ENCODE measurements at regions not wholly inside any gene's neighbourhood (a gene's known extent, or its start where the extent isn't known, plus 50 kb on each side); places are given as distances from the start of the nearest gene placed in this dataset.
"Not testable (repeated sequence)": the region's sequence is repeated elsewhere in the genome, so short reads cannot be mapped to it uniquely, and the experiment has no call there.

- no peak for FAIRE-seq
Measured at GRCh38 chr6:120352491-120352890, 981.8 kb downstream of the TBC1D32 start.

DNA sequence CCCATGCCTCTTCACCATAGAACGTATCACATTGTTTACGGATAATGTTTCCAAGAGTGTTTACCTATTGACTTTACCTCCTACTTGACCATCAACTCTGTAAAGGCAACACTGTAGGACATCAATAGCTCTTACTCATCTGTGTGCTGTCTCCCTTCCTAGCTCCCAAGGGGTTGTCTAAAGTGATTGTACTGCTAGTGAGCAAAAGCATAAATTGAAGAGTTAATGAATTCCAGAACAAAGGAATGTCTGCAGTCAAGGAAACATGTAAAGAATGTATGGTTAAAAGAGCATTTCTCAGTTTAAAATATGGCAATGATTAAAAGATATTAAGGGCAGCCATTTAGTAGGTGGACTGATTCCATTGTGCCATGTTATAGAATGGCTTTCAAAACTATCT, 985.4 kb downstream of the TBC1D32 start:
- FAIRE-seq = no peak

- FAIRE-seq = no peak
Measured at GRCh38 chr6:120328521-120328920, 979.0 kb upstream of the MAN1A1 start.

- FAIRE-seq = no peak
Measured at GRCh38 chr6:120320481-120321162, 971.1 kb upstream of the MAN1A1 start.

DNA sequence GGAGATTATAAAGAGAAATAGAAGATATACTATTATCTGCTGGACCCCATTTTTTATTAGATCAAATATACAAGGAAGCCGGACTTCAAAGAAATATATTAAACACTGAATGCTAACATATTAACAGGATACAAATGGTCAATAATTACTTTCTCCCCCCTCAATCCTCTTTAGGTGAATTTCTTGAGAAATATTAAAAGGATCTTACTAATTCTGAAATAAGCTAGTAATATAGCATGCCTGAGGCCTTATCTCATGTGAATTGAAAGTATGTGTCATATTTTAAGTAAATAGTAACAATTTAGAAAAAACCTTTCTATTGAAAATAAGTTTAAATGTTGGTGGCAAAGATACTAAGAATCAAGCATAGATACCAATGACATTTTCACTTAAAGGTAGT, 954.7 kb upstream of the MAN1A1 start:
- no peak for FAIRE-seq

DNA sequence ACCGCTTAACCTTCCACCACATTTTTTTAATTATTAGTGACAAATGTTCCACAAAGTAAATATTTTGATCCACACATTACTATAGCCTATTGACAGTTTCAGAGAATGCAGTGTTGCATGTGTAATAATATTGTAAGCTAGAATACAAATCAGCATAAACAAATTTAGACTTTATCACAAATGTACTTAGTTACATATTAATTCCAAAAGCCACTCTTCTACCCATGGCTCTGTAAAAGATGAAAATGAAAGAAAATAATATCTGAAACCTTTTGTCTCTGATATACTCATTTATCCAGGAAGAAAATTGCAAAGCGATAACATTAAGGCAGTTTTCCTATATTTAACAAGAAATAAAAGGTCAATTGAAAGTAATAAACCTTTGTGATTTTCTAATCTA, 954.0 kb upstream of the MAN1A1 start:
- no peak for FAIRE-seq

- no peak for FAIRE-seq
Measured at GRCh38 chr6:120302041-120302440, 952.5 kb upstream of the MAN1A1 start.

GRCh38 chr6:120290964-120291363, 941.4 kb upstream of the MAN1A1 start:
- no peak for FAIRE-seq

DNA sequence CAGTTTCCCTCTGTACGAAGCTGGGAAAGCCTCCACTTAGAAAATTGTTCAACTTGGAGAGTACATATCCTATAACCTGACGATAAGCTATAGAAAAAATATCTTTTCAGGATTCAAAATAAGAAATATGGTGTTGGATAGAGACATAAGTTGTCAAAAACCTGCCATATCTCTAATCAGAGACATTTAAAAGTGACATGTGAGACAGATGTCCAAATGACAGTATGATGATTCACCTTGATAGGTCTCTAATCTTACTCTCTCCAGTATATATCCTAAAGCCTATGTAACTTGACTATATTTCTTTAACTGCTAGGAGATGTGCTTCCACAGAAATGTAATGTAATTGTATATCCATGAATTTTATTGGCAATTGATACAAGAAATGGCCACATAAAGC, 932.4 kb upstream of the MAN1A1 start:
- FAIRE-seq = no peak

- no peak for FAIRE-seq
Measured at GRCh38 chr6:120279466-120280167, 930.1 kb upstream of the MAN1A1 start.

DNA sequence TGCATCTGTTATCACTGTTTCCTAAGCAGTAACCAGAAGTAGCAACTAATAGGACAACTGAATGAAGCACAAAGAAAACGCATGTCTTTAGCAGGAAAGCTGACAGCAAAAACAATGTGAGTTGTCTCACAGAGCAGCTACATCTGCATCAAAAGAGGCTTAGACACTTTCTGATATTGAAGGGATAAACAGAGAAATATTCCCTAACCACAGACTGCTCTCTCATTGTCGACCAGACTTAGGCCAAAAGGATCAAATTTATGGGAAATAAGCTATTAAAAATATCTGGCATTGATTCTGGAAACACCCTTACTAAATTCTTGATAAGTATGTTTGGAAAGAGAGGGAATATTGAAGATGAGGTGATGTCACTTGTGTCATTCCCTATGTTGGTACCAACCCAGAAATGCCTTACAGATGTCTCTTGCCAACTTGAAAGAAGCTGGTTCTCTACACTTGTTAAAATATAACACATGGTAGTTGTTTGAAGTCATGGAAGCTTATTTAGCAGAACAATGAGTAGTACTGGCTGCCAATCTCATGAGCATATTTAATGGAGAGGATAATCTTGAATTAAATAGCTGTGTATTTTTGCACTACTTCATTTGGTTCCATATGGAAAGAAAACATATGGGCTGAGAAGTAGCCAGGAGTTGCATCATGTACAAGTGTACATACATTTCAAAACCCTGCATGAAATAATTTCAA, 929.3 kb upstream of the MAN1A1 start:
- no peak for FAIRE-seq

GRCh38 chr6:120274547-120274946, 925.0 kb upstream of the MAN1A1 start:
- no peak for FAIRE-seq

DNA sequence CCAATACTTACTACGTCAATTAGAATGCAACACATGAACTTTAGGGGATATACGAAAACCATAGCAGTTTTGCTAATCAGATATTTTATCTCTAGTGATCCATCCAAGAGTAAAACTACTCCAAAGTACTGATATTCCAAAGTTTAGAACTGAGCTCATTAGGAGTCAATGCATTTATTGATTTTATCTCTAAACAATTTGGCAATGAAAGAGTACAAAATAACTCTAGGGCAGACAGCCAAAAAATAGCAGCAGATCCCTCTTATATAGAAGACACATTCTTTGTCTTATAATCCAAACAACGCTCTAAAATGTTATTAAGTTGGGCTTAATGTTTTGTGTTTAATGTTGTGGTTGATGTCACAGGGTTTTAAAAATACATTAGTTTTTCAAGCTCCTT, 923.9 kb upstream of the MAN1A1 start:
- FAIRE-seq = no peak

- FAIRE-seq = no peak
Measured at GRCh38 chr6:120272038-120272437, 922.5 kb upstream of the MAN1A1 start.

GRCh38 chr6:120268256-120268655, 918.7 kb upstream of the MAN1A1 start:
- not testable (repeated sequence) for FAIRE-seq

- FAIRE-seq = no peak
Measured at GRCh38 chr6:120262354-120262753, 912.8 kb upstream of the MAN1A1 start.

DNA sequence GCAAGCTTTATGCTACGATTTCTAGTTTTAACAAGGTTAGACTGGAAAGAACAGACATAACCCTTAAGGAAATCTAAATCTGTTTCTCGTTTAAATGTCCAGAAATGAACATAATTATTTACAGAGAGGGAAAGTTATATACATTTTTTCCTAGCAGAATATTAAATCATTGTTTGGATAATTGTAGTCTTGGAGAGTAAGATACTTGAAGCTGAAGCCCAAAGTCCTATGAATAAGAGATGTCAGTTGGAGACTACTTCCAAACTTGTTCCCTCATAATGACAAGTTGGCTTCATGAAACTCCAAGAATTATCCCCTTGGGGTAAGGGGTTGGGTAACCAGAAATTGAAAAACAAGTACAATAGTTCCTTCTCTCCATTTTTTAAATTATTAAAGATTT, 911.1 kb upstream of the MAN1A1 start:
- no peak for FAIRE-seq

DNA sequence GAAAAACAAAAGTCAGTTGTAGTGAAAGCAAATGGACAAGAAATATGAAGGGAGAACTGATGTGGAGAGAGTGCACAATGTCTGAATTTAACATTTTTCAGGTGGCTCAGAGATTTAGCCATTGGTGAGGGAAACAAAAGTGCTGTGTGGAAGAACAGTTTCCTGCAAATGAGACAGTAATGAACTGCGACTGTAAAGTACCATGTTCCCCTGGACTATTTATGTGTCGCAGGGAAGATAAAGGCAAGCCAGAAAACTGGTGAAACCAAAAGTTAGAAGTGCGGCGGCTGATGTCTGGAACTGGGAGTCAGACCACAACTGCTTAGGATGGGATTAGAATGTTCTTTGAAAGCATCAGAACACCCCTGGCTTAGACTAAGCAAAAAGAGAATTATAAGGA, 905.1 kb upstream of the MAN1A1 start:
- no peak for FAIRE-seq

GRCh38 chr6:120248451-120248850, 898.9 kb upstream of the MAN1A1 start:
- no peak for FAIRE-seq

DNA sequence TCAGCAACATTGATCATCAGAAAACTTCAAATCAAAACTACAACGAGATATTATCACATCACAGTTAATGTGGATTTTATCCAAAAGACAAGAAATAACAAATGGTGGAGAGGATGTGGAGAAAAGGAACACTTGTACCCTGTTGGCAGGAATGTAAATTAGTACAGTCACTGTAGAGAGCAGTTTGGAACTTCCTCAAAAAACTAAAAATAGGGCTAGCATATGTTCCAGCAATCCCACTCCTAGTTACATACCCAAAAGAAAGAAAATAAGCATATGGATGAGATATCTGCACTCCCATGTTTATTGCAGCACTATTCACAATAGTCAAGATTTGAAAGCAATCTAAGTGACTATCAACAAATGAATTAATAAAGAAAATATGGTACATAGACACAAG, 887.7 kb upstream of the MAN1A1 start:
- no peak for FAIRE-seq

DNA sequence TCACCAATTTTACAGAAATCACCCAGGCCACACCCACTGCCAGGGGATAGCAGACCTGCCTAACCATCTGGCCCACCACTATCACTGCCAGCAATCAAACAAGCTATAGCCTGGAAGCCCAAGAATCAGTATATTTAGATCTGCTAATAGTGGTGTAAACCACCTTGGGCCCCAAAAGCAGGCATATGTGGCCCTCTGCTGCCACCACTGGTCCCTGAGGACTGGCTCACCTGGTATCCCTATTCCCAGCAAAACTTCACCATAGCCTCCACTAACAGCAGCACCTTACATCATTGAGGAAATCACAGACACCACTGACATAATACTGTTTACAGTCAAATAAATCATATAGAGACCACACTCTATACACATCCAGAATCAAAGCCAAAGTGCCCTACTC, 880.4 kb upstream of the MAN1A1 start:
- no peak for FAIRE-seq

DNA sequence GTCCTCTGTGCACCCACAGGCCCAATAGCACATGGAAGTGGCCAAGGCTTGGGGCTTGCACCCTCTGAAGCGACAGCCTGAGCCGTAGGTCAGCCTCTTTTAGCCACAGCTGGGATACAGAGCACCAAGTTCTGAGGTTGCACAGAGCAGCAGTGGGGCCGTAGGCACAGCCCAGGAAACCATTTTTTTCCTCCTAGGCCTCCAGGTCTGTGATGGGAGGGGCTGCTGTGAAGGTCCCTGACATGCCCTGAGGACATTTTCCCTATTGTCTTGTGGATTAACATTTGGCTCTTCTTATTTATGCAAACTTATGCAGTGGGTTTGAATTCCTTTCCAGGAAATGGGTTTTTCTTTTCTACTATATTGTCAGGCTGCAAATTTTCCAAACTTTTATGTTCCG, 878.7 kb upstream of the MAN1A1 start:
- no peak for FAIRE-seq

GRCh38 chr6:120219339-120219738, 869.8 kb upstream of the MAN1A1 start:
- no peak for FAIRE-seq

DNA sequence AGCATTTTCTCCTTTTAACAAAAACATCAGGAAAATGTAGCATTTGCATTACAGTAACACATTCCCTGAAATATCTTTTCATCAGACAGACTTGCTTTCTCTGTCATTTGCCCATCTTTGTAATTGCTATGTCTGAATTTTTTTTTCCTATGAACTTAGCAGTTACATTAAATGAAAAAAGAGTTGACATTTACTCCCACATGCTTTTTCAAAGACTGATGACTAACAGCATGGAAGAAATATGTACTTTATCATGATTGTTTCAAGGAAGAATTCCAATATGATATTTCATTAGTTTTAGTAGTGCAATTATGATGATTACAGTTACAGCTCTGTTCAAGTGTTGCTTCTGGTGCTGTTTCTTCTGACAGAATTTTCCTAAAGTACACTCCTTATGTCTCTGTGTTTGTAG, 864.5 kb upstream of the MAN1A1 start:
- no peak for FAIRE-seq
